H1 (cell line): ENCODE measurements at regions not wholly inside any gene's neighbourhood (a gene's known extent, or its start where the extent isn't known, plus 50 kb on each side); places are given as distances from the start of the nearest gene placed in this dataset.

Experiments
- CTCF ChIP-seq, 3 experiments: IDR thresholded peaks; 1 replicate in 2 of 3; 2 replicates in 1 of 3; pipeline versions ENCODE4 v1.5.1 to v1.6.1; 2011; ENCODE audit warnings: low read length in 3 of 3, mild to moderate bottlenecking in 3 of 3, inconsistent platforms in 2 of 3, low read depth in 1 of 3, moderate library complexity in 1 of 3; ENCODE audit not compliant: insufficient read depth in 1 of 3; ENCODE audit errors: control extremely low read depth in 1 of 3
- EP300 ChIP-seq, 2 experiments: IDR thresholded peaks; 1 replicate in 1 of 2; 2 replicates in 1 of 2; pipeline ENCODE4 v1.6.1; 2011 to 2012; ENCODE audit warnings: low read depth in 2 of 2, low read length in 2 of 2, mild to moderate bottlenecking in 2 of 2, borderline replicate concordance in 1 of 2, inconsistent platforms in 1 of 2, moderate library complexity in 1 of 2
- EZH2 ChIP-seq: fragments of 200-600 bp; sonication (generic); IDR thresholded peaks from 2 replicates; pipeline ENCODE4 v1.7.1; 2012; ENCODE audit warnings: low read depth, mild to moderate bottlenecking, moderate library complexity, low read length, inconsistent platforms; ENCODE audit not compliant: severe bottlenecking
- MAX ChIP-seq: IDR thresholded peaks from 2 replicates; pipeline ENCODE4 v1.6.1; 2012; ENCODE audit warnings: inconsistent platforms
- POLR2A ChIP-seq, 2 experiments: IDR thresholded peaks; 1 replicate in 1 of 2; 2 replicates in 1 of 2; pipeline ENCODE4 v1.6.1; 2011; ENCODE audit warnings: low read depth in 2 of 2, low read length in 2 of 2, mild to moderate bottlenecking in 2 of 2; ENCODE audit errors: control extremely low read depth in 1 of 2
- POLR2AphosphoS5 ChIP-seq: IDR thresholded peaks from 2 replicates; pipeline ENCODE4 v1.6.1; 2011; ENCODE audit warnings: low read depth, low read length
- SIN3A ChIP-seq, 2 experiments: IDR thresholded peaks in 1 of 2; conservative IDR thresholded peaks in 1 of 2; 2 replicates each; pipeline ENCODE4 v1.6.1; 2011 to 2012; ENCODE audit warnings: low read length in 2 of 2, improper control_type of control experiment in 1 of 2, low read depth in 1 of 2, mild to moderate bottlenecking in 1 of 2
- TAF1 ChIP-seq: IDR thresholded peaks from 2 replicates; pipeline ENCODE4 v1.6.1; 2011; ENCODE audit warnings: mild to moderate bottlenecking, low read depth, low read length
- TEAD4 ChIP-seq: IDR thresholded peaks from 2 replicates; pipeline ENCODE4 v1.6.1; 2012; ENCODE audit warnings: low read depth, low read length, inconsistent platforms, mixed read lengths
- USF2 ChIP-seq: IDR thresholded peaks from 2 replicates; pipeline ENCODE4 v1.6.1; 2011; ENCODE audit warnings: low read length, improper control_type of control experiment
- TF ChIP-seq, protein P1 (sequence below): IDR thresholded peaks from 2 replicates; pipeline ENCODE4 v1.6.1; 2012; ENCODE audit warnings: inconsistent platforms

- TF ChIP-seq CTCF (IDR thresholded peaks at IDR 0.05; ENCODE audit: control extremely low read depth in 1 of 3, insufficient read depth in 1 of 3, low read depth in 1 of 3, low read length in 3 of 3) (no peak), POLR2A (IDR thresholded peaks at IDR 0.05; ENCODE audit: control extremely low read depth in 1 of 2, low read depth in 2 of 2, low read length in 2 of 2) (no peak), POLR2AphosphoS5 (no peak), EZH2 (no peak), USF2 (no peak), TAF1 (no peak), SIN3A (conservative IDR thresholded peaks at IDR 0.05 in 1 of 2, IDR thresholded peaks at IDR 0.05 in 1 of 2; ENCODE audit: low read depth in 1 of 2, low read length in 2 of 2) (no peak), TEAD4 (no peak), MAX (no peak), EP300 (IDR thresholded peaks at IDR 0.05; ENCODE audit: borderline replicate concordance in 1 of 2, low read depth in 2 of 2, low read length in 2 of 2) (no peak)
- TF ChIP-seq, protein P1, sequence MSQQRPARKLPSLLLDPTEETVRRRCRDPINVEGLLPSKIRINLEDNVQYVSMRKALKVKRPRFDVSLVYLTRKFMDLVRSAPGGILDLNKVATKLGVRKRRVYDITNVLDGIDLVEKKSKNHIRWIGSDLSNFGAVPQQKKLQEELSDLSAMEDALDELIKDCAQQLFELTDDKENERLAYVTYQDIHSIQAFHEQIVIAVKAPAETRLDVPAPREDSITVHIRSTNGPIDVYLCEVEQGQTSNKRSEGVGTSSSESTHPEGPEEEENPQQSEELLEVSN = no peak
Measured at GRCh38 chrX:148311544-148311943, 188.9 kb upstream of the AFF2 start.
